ENCODE measurements at regions not wholly inside any gene's neighbourhood (a gene's known extent, or its start where the extent isn't known, plus 50 kb on each side); places are given as distances from the start of the nearest gene placed in this dataset.
"Not testable (repeated sequence)": the region's sequence is repeated elsewhere in the genome, so short reads cannot be mapped to it uniquely, and the experiment has no call there.

- Histone ChIP-seq H3K4me3 (no peak overlapping the region), H4K20me1 (no peaks in the 10 kb centered on the region), H3K9me3 (replicated peaks in 1 of 11) (no peaks in the 10 kb centered on the region), H3K9ac (no peak overlapping the region), H3K36me3 (no peaks in the 10 kb centered on the region), H3K27ac (no peak overlapping the region), H3K27me3 (no peaks in the 10 kb centered on the region), H3K4me1 (no peaks in the 10 kb centered on the region), H3K4me2 (no peak overlapping the region)
- no peak for TF ChIP-seq Cebpa-rat (IDR thresholded peaks at IDR 0.05)
Observed at GRCh38 chr2:147002256-147002655, 842.6 kb upstream of the ACVR2A start.

GRCh38 chr2:147001061-147001460 lies 843.8 kb upstream of the ACVR2A start:
- Histone ChIP-seq H4K20me1 (no peaks in the 10 kb centered on the region), H3K27ac (no peak overlapping the region), H3K4me3 (no peak overlapping the region), H3K4me1 (no peaks in the 10 kb centered on the region), H3K9me3 (replicated peaks in 1 of 11) (no peaks in the 10 kb centered on the region), H3K27me3 (no peaks in the 10 kb centered on the region), H3K36me3 (no peaks in the 10 kb centered on the region), H3K9ac (no peak overlapping the region), H3K4me2 (no peak overlapping the region)
- no peak for TF ChIP-seq Cebpa-rat (IDR thresholded peaks at IDR 0.05)

GRCh38 chr2:147000151-147000550 lies 844.7 kb upstream of the ACVR2A start:
- not testable (repeated sequence) for H3K4me3 ChIP-seq; H4K20me1 ChIP-seq; H3K27me3 ChIP-seq; H3K9ac ChIP-seq; H3K9me3 ChIP-seq (replicated peaks in 1 of 11); H3K27ac ChIP-seq; H3K4me1 ChIP-seq; H3K4me2 ChIP-seq; H3K36me3 ChIP-seq

GRCh38 chr2:146997945-146998344 lies 846.9 kb upstream of the ACVR2A start:
- Histone ChIP-seq H3K9ac (no peak overlapping the region), H3K4me1 (no peaks in the 10 kb centered on the region), H3K27ac (no peak overlapping the region), H4K20me1 (no peaks in the 10 kb centered on the region), H3K9me3 (replicated peaks in 1 of 11) (no peaks in the 10 kb centered on the region), H3K36me3 (no peaks in the 10 kb centered on the region), H3K27me3 (no peaks in the 10 kb centered on the region), H3K4me2 (no peak overlapping the region), H3K4me3 (no peak overlapping the region)
- no peak for TF ChIP-seq Cebpa-rat (IDR thresholded peaks at IDR 0.05)

GRCh38 chr2:146997488-146997887 lies 847.3 kb upstream of the ACVR2A start:
- no peaks in the 10 kb centered on the region for H4K20me1 ChIP-seq

GRCh38 chr2:146994246-146994645 lies 850.6 kb upstream of the ACVR2A start:
- TF ChIP-seq Cebpa-rat (IDR thresholded peaks at IDR 0.05) = no peak
- H4K20me1 ChIP-seq = no peaks in the 10 kb centered on the region

More at GRCh38 chr2:146997488-146997887, 847.3 kb upstream of the ACVR2A start:
- Histone ChIP-seq H3K4me1 (no peaks in the 10 kb centered on the region), H3K36me3 (no peaks in the 10 kb centered on the region), H3K9me3 (replicated peaks in 1 of 11) (no peaks in the 10 kb centered on the region), H3K4me2 (no peak overlapping the region), H3K27me3 (no peaks in the 10 kb centered on the region), H3K9ac (no peak overlapping the region), H3K27ac (no peak overlapping the region), H3K4me3 (no peak overlapping the region)
- TF ChIP-seq Cebpa-rat (IDR thresholded peaks at IDR 0.05) = no peak

GRCh38 chr2:146992466-146992865 lies 852.4 kb upstream of the ACVR2A start:
- Histone ChIP-seq H3K4me2 (no peak overlapping the region), H3K9ac (no peak overlapping the region), H3K9me3 (replicated peaks in 1 of 11) (no peaks in the 10 kb centered on the region), H4K20me1 (no peaks in the 10 kb centered on the region), H3K4me1 (peaks cover 9 to 20% (median 13%) of the 10 kb centered on the region in 10 experiments), H3K36me3 (no peaks in the 10 kb centered on the region), H3K4me3 (no peak overlapping the region), H3K27me3 (no peaks in the 10 kb centered on the region), H3K27ac (no peak overlapping the region)
- no peak for TF ChIP-seq Cebpa-rat (IDR thresholded peaks at IDR 0.05)

More at GRCh38 chr2:146994246-146994645, 850.6 kb upstream of the ACVR2A start:
- no peaks in the 10 kb centered on the region for H3K27me3 ChIP-seq
- no peaks in the 10 kb centered on the region for H3K36me3 ChIP-seq
- no peaks in the 10 kb centered on the region for H3K9me3 ChIP-seq (replicated peaks in 1 of 11)
- peaks cover 0 to 3% (median 0%) of the 10 kb centered on the region in 10 experiments; a peak in 1 of 20 replicates for H3K4me1 ChIP-seq
- no peak overlapping the region for H3K4me2 ChIP-seq
- no peak overlapping the region for H3K27ac ChIP-seq
- H3K9ac ChIP-seq = no peak overlapping the region
- H3K4me3 ChIP-seq = no peak overlapping the region

GRCh38 chr2:146992057-146992456 lies 852.8 kb upstream of the ACVR2A start:
- Histone ChIP-seq H3K27ac (no peak overlapping the region), H3K9me3 (replicated peaks in 1 of 11) (no peaks in the 10 kb centered on the region), H3K4me2 (no peak overlapping the region)

GRCh38 chr2:146990311-146991054 lies 854.3 kb upstream of the ACVR2A start:
- no peak for TF ChIP-seq Cebpa-rat (IDR thresholded peaks at IDR 0.05)
- H3K4me1 ChIP-seq = peaks cover 24 to 40% (median 32%) of the 10 kb centered on the region in 10 experiments
- H3K36me3 ChIP-seq = no peaks in the 10 kb centered on the region
- no peaks in the 10 kb centered on the region for H3K27me3 ChIP-seq
- no peak overlapping the region for H3K4me3 ChIP-seq
- H3K4me2 ChIP-seq = no peak overlapping the region
- no peak overlapping the region for H3K27ac ChIP-seq
- no peak overlapping the region for H3K9ac ChIP-seq
- H3K9me3 ChIP-seq (replicated peaks in 1 of 11) = no peaks in the 10 kb centered on the region
- no peaks in the 10 kb centered on the region for H4K20me1 ChIP-seq

More at GRCh38 chr2:146992057-146992456, 852.8 kb upstream of the ACVR2A start:
- H4K20me1 ChIP-seq = no peaks in the 10 kb centered on the region
- H3K27me3 ChIP-seq = no peaks in the 10 kb centered on the region
- TF ChIP-seq Cebpa-rat (IDR thresholded peaks at IDR 0.05) = no peak
- no peak overlapping the region for H3K9ac ChIP-seq
- H3K4me3 ChIP-seq = no peak overlapping the region
- peaks cover 11 to 24% (median 17%) of the 10 kb centered on the region in 10 experiments for H3K4me1 ChIP-seq
- no peaks in the 10 kb centered on the region for H3K36me3 ChIP-seq

- Histone ChIP-seq H4K20me1 (no peaks in the 10 kb centered on the region), H3K4me3 (no peak overlapping the region), H3K4me2 (no peak overlapping the region), H3K27ac (no peak overlapping the region), H3K27me3 (no peaks in the 10 kb centered on the region), H3K4me1 (peaks cover 28 to 44% (median 35%) of the 10 kb centered on the region in 10 experiments), H3K9ac (no peak overlapping the region), H3K36me3 (no peaks in the 10 kb centered on the region), H3K9me3 (replicated peaks in 1 of 11) (no peaks in the 10 kb centered on the region)
- no peak for TF ChIP-seq Cebpa-rat (IDR thresholded peaks at IDR 0.05)
Observed at GRCh38 chr2:146989741-146990140, 855.1 kb upstream of the ACVR2A start.
